Esophagus muscularis mucosa (tissue), 4 donors: ENCODE measurements at regions not wholly inside any gene's neighbourhood (a gene's known extent, or its start where the extent isn't known, plus 50 kb on each side); places are given as distances from the start of the nearest gene placed in this dataset.

Experiments used
- EP300 ChIP-seq: sonication (generic); formaldehyde crosslinking; IDR thresholded peaks from one replicate; pipeline ENCODE4 v1.6.1; 2017; ENCODE audit warnings: antibody characterized with exemption
- POLR2AphosphoS5 ChIP-seq, 2 donors: sonication (generic); formaldehyde crosslinking; IDR thresholded peaks; one replicate each; pipeline ENCODE4 v1.6.1; 2017; ENCODE audit warnings: antibody characterized with exemption in 2 of 2
- TF ChIP-seq, protein P1 (sequence below), 3 experiments: fragments of 200-600 bp in 2 of 3; fragments of 450-650 bp in 1 of 3; sonication (generic) in 2 of 3; IDR thresholded peaks; one replicate each; pipeline ENCODE4 v1.5.1; 2017 to 2019; ENCODE audit warnings: antibody characterized with exemption in 3 of 3, mild to moderate bottlenecking in 2 of 3, moderate library complexity in 1 of 3

DNA sequence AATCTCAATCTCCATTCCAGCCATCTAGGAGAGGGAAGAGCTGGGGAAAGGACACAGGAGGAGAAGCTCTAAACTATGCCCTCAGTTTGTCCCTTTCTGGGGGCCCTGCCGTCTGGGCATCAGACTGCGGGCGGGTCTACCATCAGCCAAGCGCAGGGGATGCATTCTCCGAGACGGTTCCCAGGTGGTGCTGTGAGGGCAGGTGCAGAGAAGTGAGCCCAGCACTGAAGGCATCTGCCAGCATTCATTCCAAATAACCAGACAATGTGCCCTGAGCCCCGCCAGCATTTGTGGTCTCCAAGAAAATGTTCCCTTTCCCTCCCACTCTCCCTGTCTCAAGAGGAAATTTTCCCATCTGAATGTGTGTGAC lies 265.7 kb downstream of the XXYLT1 start:
- TF ChIP-seq, protein P1, sequence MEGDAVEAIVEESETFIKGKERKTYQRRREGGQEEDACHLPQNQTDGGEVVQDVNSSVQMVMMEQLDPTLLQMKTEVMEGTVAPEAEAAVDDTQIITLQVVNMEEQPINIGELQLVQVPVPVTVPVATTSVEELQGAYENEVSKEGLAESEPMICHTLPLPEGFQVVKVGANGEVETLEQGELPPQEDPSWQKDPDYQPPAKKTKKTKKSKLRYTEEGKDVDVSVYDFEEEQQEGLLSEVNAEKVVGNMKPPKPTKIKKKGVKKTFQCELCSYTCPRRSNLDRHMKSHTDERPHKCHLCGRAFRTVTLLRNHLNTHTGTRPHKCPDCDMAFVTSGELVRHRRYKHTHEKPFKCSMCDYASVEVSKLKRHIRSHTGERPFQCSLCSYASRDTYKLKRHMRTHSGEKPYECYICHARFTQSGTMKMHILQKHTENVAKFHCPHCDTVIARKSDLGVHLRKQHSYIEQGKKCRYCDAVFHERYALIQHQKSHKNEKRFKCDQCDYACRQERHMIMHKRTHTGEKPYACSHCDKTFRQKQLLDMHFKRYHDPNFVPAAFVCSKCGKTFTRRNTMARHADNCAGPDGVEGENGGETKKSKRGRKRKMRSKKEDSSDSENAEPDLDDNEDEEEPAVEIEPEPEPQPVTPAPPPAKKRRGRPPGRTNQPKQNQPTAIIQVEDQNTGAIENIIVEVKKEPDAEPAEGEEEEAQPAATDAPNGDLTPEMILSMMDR (IDR thresholded peaks at IDR 0.05): no peak
- TF ChIP-seq EP300 (no peak), POLR2AphosphoS5 (IDR thresholded peaks at IDR 0.05) (no peak)
